GM12875 (cell line): ENCODE measurements at regions not wholly inside any gene's neighbourhood (a gene's known extent, or its start where the extent isn't known, plus 50 kb on each side); places are given as distances from the start of the nearest gene placed in this dataset.

Experiments
- H3K4me3 ChIP-seq: one replicate; pipeline ENCODE4 v1.5.1; 2011; ENCODE audit warnings: low read depth, low read length, control low read depth
- TF ChIP-seq, protein P1 (sequence below): IDR thresholded peaks from 2 replicates; pipeline ENCODE4 v1.5.1; 2011; ENCODE audit warnings: low read depth, mild to moderate bottlenecking, control low read depth, inconsistent platforms, low read length, moderate library complexity, borderline replicate concordance; ENCODE audit not compliant: insufficient read depth

DNA sequence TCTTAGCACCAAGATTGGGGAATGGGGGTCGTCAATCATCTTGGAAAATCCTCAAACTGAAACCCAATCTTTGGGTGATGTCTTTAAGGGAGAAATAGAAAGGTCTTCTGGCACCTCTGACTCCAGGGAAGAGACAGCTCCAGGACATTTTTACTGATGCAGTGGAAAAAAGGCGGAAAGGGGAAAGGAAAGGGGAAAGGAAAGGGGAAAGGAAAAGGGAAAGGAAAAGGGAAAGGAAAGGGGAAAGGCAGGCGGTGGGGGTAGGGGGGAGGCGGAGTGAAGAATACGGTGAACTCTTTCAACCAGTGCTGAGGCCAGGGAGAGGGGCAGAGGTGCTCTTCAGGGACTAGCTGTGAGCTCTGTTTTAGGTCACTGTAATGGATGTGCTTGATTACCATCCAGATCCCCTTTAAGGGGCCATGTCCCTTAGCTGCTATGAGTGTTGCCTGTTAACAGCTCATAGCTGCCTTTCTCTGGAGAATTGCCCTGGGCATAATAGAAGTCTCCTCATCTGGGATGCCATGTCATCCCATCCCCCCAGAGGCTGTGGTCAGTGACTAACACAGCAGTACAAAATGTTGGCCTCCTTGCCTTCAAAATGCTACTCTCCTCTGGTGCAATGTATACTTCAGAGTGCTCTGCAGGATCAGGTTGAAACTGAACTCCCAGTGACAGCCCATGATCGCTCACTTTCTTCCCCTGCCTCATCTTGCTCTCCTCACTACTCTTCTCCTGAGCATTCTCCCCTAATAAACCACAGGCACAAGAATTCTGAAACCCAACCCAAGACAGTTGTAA is 92.4 kb upstream of the AP1S2 start:
- H3K4me3 ChIP-seq: no peak overlapping the region

DNA sequence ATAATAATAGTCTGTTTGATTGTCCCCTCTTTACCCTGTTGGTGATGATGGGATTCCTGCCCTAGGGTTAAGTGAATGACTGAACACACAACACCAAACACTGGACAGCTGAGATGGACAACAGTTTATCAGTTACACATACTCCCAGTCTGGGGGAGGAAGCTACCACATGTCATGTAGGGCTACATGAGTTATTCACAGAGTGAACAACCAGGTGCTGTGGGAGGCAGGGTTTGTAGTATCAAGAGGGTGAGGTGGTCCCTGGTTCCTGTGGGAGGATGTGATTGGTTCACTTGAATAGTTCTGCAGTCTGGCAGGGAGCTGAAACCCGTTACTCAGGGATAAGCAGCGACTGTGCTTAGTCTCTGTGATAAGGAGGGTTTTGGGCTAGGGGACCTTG is 88.8 kb upstream of the AP1S2 start:
- H3K4me3 ChIP-seq: no peak overlapping the region
- TF ChIP-seq, protein P1, sequence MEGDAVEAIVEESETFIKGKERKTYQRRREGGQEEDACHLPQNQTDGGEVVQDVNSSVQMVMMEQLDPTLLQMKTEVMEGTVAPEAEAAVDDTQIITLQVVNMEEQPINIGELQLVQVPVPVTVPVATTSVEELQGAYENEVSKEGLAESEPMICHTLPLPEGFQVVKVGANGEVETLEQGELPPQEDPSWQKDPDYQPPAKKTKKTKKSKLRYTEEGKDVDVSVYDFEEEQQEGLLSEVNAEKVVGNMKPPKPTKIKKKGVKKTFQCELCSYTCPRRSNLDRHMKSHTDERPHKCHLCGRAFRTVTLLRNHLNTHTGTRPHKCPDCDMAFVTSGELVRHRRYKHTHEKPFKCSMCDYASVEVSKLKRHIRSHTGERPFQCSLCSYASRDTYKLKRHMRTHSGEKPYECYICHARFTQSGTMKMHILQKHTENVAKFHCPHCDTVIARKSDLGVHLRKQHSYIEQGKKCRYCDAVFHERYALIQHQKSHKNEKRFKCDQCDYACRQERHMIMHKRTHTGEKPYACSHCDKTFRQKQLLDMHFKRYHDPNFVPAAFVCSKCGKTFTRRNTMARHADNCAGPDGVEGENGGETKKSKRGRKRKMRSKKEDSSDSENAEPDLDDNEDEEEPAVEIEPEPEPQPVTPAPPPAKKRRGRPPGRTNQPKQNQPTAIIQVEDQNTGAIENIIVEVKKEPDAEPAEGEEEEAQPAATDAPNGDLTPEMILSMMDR: no peak

More for the DNA sequence above, 92.4 kb upstream of the AP1S2 start:
- TF ChIP-seq, protein P1: no peak

DNA sequence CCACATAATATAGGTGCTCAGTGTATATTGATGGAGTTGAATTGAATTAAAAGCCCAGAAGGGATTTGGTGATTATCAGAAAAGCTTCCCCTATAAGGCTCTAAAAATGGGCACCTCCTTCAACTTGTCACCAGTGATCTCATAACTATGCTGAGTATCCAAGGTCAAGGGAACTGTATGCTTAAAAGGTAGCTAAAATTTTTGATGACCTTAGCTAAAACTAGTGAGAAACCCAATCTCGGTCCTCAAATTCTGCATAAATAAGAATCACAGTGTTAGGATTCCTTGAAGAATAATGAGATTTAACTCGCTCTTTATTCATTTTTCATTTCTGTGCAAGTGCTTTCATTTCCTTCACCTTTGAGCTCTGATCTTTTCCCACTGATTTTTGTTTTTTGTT is 87.7 kb upstream of the AP1S2 start:
- H3K4me3 ChIP-seq: no peak overlapping the region
- TF ChIP-seq, protein P1: no peak

DNA sequence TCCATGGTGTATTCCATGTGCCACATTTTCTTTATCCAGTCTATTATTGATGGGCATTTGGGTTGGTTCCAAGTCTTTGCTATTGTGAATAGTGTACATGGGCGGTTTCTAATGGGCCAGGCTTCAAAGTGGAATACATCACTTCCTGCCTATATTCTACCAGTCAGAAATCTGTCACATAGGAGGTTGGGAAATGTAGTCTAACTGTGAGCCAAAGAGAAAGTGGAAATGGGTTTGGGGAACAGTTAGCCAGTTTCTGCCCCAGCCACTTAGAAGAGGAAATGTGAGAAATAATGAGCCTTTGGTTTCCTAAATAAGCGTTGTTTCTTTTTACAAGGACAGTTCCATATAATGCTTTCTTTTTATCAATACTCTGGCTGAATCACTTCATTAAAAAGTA is 85.1 kb upstream of the AP1S2 start:
- TF ChIP-seq, protein P1: no peak
- H3K4me3 ChIP-seq: no peak overlapping the region

DNA sequence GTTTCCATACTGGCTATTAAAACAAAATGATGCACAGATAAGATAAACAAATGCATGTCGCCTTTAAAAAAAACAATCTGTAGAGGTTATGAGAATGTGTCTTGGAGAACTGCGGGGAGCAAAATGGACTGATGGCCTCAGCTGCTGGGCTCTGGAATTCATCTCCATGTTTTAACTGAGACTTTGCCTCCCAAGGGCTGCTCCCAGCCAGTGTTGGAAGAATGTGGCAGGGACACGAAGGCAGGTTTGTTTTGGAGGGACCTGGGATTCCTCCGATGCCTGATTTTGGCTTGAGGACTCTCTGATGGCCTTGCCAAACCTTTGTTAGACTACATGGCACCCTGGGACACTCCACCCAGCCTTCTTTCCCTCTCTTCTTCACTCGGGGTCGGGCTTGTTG is 83.5 kb upstream of the AP1S2 start:
- TF ChIP-seq, protein P1: no peak
- no peak overlapping the region for H3K4me3 ChIP-seq

DNA sequence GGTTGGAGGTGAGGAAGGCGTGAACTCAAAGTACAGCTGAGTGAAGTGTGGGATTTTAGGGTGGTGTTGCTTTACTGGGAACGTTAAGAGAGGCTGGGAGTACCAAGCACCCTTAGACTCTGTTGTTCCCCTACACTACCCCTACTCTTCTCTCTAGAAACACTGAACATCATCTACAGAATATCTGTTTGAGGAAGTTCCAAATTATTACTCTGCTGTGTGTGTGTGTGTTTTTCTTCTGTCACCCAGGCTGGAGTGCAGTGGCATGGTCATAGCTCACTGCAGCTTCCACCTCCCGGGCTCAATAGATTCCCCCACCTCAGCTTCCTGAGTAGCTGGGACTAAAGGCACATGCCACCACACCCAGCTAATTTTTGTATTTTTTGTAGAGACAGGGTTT is 76.7 kb upstream of the AP1S2 start:
- H3K4me3 ChIP-seq: no peak overlapping the region
- TF ChIP-seq, protein P1: no peak

DNA sequence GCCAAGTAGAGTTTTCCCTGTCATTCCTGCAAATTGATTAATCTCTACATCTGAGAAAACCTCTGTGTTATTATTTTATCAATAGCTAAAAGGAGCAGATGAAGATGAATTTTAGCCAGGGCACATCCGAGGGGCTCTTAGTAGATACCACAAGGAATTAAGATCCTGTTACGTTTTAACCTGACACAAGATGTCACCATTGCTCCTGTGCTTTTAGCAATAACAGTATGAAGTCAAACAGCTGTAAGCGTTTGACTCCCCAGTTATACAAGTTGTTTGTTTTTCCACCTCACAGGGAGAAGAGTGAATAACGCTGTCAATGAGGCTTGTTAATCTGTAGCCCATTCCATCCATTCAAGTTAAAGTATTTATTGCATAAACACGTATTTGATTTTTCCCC is 76.0 kb upstream of the AP1S2 start:
- TF ChIP-seq, protein P1: no peak
- no peak overlapping the region for H3K4me3 ChIP-seq
